GM12878 (cell line): ENCODE measurements at regions not wholly inside any gene's neighbourhood (a gene's known extent, or its start where the extent isn't known, plus 50 kb on each side); places are given as distances from the start of the nearest gene placed in this dataset.

ENCODE experiments used
- CHD4 ChIP-seq: fragments of 200-600 bp; sonication (generic); IDR thresholded peaks from 2 replicates; pipeline ENCODE4 v1.6.1; 2016; ENCODE audit warnings: mild to moderate bottlenecking
- CTCF ChIP-seq, 3 experiments: IDR thresholded peaks in 2 of 3; conservative IDR thresholded peaks in 1 of 3; 2 replicates each; pipeline ENCODE4 v1.5.1; 2011; ENCODE audit warnings: low read depth in 3 of 3, low read length in 3 of 3, mild to moderate bottlenecking in 3 of 3, control low read depth in 2 of 3, moderate library complexity in 2 of 3, inconsistent platforms in 1 of 3, mixed read lengths in 1 of 3; ENCODE audit not compliant: control insufficient read depth in 2 of 3, insufficient read depth in 1 of 3; ENCODE audit errors: extremely low read depth in 1 of 3
- GATAD2B ChIP-seq: fragments of 450-650 bp; conservative IDR thresholded peaks from 2 replicates; pipeline ENCODE4 v1.6.1; 2017; ENCODE audit warnings: low read depth, mild to moderate bottlenecking, moderate library complexity
- MAX ChIP-seq: IDR thresholded peaks from 2 replicates; pipeline ENCODE4 v1.6.1; 2012; ENCODE audit warnings: low read depth, low read length, improper control_type of control experiment
- MEF2A ChIP-seq: IDR thresholded peaks from 2 replicates; pipeline ENCODE4 v1.6.1; 2011; ENCODE audit warnings: low read depth, mild to moderate bottlenecking, low read length, moderate library complexity; ENCODE audit not compliant: insufficient read depth
- POLR2AphosphoS5 ChIP-seq: IDR thresholded peaks from 2 replicates; pipeline ENCODE4 v1.6.1; 2011; ENCODE audit warnings: mild to moderate bottlenecking, low read length, inconsistent platforms
- REST ChIP-seq: IDR thresholded peaks from 2 replicates; pipeline ENCODE4 v1.6.1; 2012; ENCODE audit warnings: mild to moderate bottlenecking, low read depth, low read length

GRCh38 chr13:55652657-55653056 lies 1488.1 kb upstream of the PRR20A start:
- TF ChIP-seq CTCF (IDR thresholded peaks at IDR 0.05 in 2 of 3, conservative IDR thresholded peaks at IDR 0.05 in 1 of 3; ENCODE audit: control insufficient read depth in 2 of 3, extremely low read depth in 1 of 3, insufficient read depth in 1 of 3, low read depth in 3 of 3, low read length in 3 of 3) (no peak), CHD4 (no peak), REST (no peak), GATAD2B (no peak), MEF2A (no peak), MAX (no peak), POLR2AphosphoS5 (no peak)
